HL-60 (cell line): ENCODE measurements at regions not wholly inside any gene's neighbourhood (a gene's known extent, or its start where the extent isn't known, plus 50 kb on each side); places are given as distances from the start of the nearest gene placed in this dataset.

ENCODE experiments used
- DNase-seq, 2 experiments: peaks; one replicate each; pipeline ENCODE4 v3.0.0-alpha.2; 2010 to 2020; ENCODE audit warnings: low read depth in 1 of 2, low spot score in 1 of 2
- H3K27ac ChIP-seq: fragments of 250-450 bp; sonication (Bioruptor Pico); replicated peaks from 2 replicates; pipeline ENCODE4 v1.5.1; 2020; ENCODE audit warnings: mild to moderate bottlenecking, moderate library complexity
- H3K27me3 ChIP-seq: fragments of 250-450 bp; sonication (Bioruptor Pico); 2 replicates; pipeline ENCODE4 v1.5.1; 2021; ENCODE audit warnings: mild to moderate bottlenecking, moderate library complexity; ENCODE audit not compliant: insufficient read depth, poor library complexity, severe bottlenecking
- H3K4me3 ChIP-seq: replicated peaks from 2 replicates; pipeline ENCODE4 v1.5.1; 2011; ENCODE audit warnings: mild to moderate bottlenecking, control low read depth, low read length; ENCODE audit not compliant: insufficient read depth
- GABPA ChIP-seq: IDR thresholded peaks from 2 replicates; pipeline ENCODE4 v1.6.1; 2012; ENCODE audit warnings: low read depth
- POLR2AphosphoS5 ChIP-seq: IDR thresholded peaks from 2 replicates; pipeline ENCODE4 v1.6.1; 2012; ENCODE audit warnings: low read depth
- SPI1 ChIP-seq: IDR thresholded peaks from 2 replicates; pipeline ENCODE4 v1.6.1; 2012; ENCODE audit warnings: low read depth, mild to moderate bottlenecking, borderline replicate concordance
- TF ChIP-seq, protein P1 (sequence below): IDR thresholded peaks from one replicate; pipeline ENCODE4 v1.5.1; 2011; ENCODE audit warnings: low read length, control low read depth, inconsistent platforms; ENCODE audit not compliant: insufficient read depth
- TF ChIP-seq, protein P2 (sequence below): IDR thresholded peaks from 2 replicates; pipeline ENCODE4 v1.6.1; 2012; ENCODE audit warnings: low read depth; ENCODE audit not compliant: insufficient replicate concordance

DNA sequence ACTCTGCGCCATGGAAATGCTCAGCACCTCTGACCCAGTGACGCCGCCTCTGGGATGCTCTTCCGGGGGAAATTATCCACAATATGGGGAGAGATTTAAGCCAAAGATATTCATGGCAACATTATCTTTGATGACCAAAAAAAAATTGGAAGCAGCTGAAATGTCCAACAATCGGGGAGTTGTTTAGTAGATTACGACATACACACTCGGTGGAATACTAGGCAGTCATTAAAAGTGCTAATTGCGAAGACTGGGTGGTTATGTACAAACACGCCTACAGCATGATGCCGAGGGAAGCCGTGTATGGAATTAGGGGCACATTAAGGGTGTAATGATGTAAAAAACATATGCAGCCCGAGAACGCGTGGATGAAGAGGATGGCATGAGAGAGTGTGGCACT lies 75.2 kb downstream of the UNCX start:
- no peak for TF ChIP-seq POLR2AphosphoS5
- TF ChIP-seq, protein P1, sequence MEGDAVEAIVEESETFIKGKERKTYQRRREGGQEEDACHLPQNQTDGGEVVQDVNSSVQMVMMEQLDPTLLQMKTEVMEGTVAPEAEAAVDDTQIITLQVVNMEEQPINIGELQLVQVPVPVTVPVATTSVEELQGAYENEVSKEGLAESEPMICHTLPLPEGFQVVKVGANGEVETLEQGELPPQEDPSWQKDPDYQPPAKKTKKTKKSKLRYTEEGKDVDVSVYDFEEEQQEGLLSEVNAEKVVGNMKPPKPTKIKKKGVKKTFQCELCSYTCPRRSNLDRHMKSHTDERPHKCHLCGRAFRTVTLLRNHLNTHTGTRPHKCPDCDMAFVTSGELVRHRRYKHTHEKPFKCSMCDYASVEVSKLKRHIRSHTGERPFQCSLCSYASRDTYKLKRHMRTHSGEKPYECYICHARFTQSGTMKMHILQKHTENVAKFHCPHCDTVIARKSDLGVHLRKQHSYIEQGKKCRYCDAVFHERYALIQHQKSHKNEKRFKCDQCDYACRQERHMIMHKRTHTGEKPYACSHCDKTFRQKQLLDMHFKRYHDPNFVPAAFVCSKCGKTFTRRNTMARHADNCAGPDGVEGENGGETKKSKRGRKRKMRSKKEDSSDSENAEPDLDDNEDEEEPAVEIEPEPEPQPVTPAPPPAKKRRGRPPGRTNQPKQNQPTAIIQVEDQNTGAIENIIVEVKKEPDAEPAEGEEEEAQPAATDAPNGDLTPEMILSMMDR: no peak
- TF ChIP-seq, protein P2, sequence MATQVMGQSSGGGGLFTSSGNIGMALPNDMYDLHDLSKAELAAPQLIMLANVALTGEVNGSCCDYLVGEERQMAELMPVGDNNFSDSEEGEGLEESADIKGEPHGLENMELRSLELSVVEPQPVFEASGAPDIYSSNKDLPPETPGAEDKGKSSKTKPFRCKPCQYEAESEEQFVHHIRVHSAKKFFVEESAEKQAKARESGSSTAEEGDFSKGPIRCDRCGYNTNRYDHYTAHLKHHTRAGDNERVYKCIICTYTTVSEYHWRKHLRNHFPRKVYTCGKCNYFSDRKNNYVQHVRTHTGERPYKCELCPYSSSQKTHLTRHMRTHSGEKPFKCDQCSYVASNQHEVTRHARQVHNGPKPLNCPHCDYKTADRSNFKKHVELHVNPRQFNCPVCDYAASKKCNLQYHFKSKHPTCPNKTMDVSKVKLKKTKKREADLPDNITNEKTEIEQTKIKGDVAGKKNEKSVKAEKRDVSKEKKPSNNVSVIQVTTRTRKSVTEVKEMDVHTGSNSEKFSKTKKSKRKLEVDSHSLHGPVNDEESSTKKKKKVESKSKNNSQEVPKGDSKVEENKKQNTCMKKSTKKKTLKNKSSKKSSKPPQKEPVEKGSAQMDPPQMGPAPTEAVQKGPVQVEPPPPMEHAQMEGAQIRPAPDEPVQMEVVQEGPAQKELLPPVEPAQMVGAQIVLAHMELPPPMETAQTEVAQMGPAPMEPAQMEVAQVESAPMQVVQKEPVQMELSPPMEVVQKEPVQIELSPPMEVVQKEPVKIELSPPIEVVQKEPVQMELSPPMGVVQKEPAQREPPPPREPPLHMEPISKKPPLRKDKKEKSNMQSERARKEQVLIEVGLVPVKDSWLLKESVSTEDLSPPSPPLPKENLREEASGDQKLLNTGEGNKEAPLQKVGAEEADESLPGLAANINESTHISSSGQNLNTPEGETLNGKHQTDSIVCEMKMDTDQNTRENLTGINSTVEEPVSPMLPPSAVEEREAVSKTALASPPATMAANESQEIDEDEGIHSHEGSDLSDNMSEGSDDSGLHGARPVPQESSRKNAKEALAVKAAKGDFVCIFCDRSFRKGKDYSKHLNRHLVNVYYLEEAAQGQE: no peak
- no peak for TF ChIP-seq GABPA
- no peak for TF ChIP-seq SPI1
- Histone ChIP-seq H3K27me3 (no peaks in the 10 kb centered on the region), H3K4me3 (no peak overlapping the region), H3K27ac (no peak overlapping the region)
- no peak for DNase-seq

DNA sequence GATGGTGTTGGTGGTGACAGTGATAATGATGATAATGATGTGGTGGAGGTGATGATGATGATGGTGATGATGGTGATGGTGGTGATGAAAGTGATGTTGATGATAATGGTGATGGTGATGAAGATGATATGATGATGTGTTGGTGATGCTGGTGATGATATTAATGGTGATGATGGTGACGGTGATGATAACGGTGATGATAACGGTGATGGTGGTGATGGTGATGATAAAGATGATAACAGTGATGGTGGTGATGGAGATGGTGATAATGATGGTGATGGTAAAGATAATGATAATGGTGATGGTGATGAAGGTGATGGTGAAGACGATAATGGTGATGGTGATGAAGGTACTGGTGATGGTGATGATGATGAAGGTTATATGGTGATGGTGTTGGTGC lies 76.6 kb downstream of the UNCX start:
- no peaks in the 10 kb centered on the region for H3K27me3 ChIP-seq
- no peak for DNase-seq
- H3K27ac ChIP-seq: no peak overlapping the region
- H3K4me3 ChIP-seq: no peak overlapping the region
- no peak for TF ChIP-seq GABPA
- TF ChIP-seq POLR2AphosphoS5: no peak
- TF ChIP-seq, protein P2: no peak
- TF ChIP-seq, protein P1: no peak
- TF ChIP-seq SPI1: no peak

DNA sequence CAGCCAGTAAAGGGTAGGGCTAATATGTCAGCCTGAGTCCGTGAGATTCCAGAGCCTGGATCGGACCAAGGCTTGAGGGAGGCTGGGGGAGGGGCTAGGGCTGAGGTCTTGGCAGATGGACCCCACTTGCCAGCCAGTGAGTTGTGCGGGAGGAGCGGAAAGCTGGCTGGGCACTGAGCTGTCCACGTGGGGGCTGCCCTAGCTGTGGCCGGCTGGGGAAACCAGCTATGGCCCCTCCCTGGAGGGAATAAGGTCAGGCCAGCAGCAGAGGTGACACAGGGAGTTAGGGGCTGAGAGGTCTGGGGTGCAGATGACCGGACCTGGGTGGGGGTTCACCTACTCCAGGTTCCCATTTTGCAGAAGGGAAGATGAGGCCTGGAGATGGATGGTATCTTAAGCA lies 77.3 kb downstream of the UNCX start:
- TF ChIP-seq POLR2AphosphoS5: no peak
- TF ChIP-seq GABPA: no peak
- TF ChIP-seq, protein P1: no peak
- no peak for TF ChIP-seq SPI1
- TF ChIP-seq, protein P2: no peak
- DNase-seq: no peak
- Histone ChIP-seq H3K27me3 (no peaks in the 10 kb centered on the region), H3K4me3 (no peak overlapping the region), H3K27ac (no peak overlapping the region)
